ENCODE measurements at regions not wholly inside any gene's neighbourhood (a gene's known extent, or its start where the extent isn't known, plus 50 kb on each side); places are given as distances from the start of the nearest gene placed in this dataset.

DNA sequence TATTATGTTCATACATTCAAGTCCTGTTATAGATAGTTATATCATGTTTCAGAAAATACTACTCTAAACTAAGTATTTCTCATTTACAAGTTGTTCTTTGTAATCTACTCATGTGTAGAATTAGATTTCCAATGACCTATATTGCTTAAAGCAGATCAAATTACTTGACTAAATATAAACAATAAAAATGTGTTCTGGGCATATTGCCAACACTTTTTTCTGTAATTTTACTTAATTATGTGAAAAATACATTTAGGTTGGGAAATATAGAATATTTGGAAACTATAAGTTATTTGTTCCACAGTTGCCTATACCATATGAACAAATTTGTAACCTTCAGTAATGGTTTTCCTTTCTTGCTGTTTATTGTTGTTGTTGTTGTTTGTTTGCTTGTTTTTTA, 275.2 kb upstream of the PCDH9 start:
- DNase-seq = no peak
- intact Hi-C loops (cut with DNase I) = no loop called here
- Histone ChIP-seq H3K36me3 (no peaks in the 10 kb centered on the region), H3K4me1 (no peaks in the 10 kb centered on the region), H3K4me3 (replicated peaks in 1 of 3) (no peak overlapping the region), H3K27me3 (no peaks in the 10 kb centered on the region), H3K9me3 (no peaks in the 10 kb centered on the region), H3K27ac (no peak overlapping the region)
- no peak for TF ChIP-seq POLR2A (IDR thresholded peaks at IDR 0.05)
- TF ChIP-seq, protein P1, sequence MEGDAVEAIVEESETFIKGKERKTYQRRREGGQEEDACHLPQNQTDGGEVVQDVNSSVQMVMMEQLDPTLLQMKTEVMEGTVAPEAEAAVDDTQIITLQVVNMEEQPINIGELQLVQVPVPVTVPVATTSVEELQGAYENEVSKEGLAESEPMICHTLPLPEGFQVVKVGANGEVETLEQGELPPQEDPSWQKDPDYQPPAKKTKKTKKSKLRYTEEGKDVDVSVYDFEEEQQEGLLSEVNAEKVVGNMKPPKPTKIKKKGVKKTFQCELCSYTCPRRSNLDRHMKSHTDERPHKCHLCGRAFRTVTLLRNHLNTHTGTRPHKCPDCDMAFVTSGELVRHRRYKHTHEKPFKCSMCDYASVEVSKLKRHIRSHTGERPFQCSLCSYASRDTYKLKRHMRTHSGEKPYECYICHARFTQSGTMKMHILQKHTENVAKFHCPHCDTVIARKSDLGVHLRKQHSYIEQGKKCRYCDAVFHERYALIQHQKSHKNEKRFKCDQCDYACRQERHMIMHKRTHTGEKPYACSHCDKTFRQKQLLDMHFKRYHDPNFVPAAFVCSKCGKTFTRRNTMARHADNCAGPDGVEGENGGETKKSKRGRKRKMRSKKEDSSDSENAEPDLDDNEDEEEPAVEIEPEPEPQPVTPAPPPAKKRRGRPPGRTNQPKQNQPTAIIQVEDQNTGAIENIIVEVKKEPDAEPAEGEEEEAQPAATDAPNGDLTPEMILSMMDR (IDR thresholded peaks at IDR 0.05) = no peak

DNA sequence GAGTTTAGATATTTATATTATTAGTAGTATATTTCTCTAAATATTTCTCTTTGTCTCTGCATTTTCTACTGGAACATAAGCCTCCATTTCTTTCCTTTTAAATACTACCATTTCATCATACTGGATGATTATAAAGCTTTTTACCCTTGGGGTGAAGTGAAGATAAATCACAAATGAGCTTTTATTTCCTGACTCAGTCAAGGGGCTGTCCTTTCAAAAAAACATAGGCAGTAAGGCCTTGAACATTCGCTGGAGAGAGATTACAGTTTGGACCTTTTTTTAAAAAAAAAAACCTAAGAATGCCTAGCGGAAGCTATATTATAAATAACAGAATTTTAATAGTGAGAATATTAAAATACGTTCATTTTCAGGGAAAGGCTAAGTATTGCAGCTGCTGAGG, 268.8 kb upstream of the PCDH9 start:
- intact Hi-C loops (cut with DNase I) = no loop called here
- WGBS, 2 donors = 87 to 89% methylated on average over 3 of the region's 3 CpGs
- Histone ChIP-seq H3K27ac (no peak overlapping the region), H3K4me3 (replicated peaks in 1 of 3) (no peak overlapping the region), H3K36me3 (no peaks in the 10 kb centered on the region), H3K27me3 (no peaks in the 10 kb centered on the region), H3K9me3 (no peaks in the 10 kb centered on the region), H3K4me1 (no peaks in the 10 kb centered on the region)
- TF ChIP-seq, protein P1 (IDR thresholded peaks at IDR 0.05) = no peak
- no peak for TF ChIP-seq POLR2A (IDR thresholded peaks at IDR 0.05)
- DNase-seq = no peak

DNA sequence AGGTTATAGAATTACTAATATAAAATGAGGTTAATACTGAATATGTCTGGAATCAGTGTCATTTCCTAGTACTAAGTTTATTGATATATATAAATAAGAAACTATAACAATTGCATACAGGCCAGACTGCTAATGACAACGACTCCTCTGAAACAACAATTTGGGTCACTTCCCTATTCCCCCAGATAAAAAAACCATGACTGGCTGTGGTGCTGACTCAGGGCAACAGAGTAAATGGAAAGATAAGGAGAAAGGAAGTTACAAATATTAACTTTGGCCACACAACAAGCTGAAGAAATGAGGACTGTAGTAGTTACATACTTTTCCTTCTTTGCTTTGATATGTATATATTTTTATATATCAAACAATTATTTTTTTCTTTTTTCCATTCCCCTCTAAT, 263.7 kb upstream of the PCDH9 start:
- Histone ChIP-seq H3K4me1 (no peaks in the 10 kb centered on the region), H3K9me3 (no peaks in the 10 kb centered on the region), H3K27me3 (no peaks in the 10 kb centered on the region), H3K4me3 (replicated peaks in 1 of 3) (no peak overlapping the region), H3K36me3 (no peaks in the 10 kb centered on the region), H3K27ac (no peak overlapping the region)
- TF ChIP-seq POLR2A (IDR thresholded peaks at IDR 0.05) = no peak
- TF ChIP-seq, protein P1 (IDR thresholded peaks at IDR 0.05) = no peak
- intact Hi-C loops (cut with DNase I) = no loop called here
- WGBS, 2 donors = 31 to 66% methylated on average over 1 of the region's 1 CpG
- no peak for DNase-seq

DNA sequence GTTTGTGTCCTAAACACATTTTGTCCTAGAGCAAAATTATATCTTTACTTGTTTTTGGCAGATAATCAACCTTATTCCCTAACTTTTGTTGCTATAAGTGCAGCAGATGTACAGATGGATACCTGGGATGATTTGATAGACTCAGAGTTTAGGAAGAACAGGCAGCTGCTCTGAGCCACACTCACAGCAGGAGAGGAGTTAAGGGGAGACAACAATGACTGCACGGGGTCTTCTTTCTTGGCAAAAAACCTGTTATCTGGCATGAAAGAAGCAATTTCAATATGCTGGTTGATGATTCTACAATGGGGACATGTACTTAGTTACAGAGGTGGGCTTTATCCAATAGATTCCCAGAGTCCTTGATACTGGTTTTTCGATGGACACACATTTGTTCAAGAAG, 258.9 kb upstream of the PCDH9 start:
- intact Hi-C loops (cut with DNase I) = no loop called here
- no peak for DNase-seq
- Histone ChIP-seq H3K27me3 (no peaks in the 10 kb centered on the region), H3K4me1 (no peaks in the 10 kb centered on the region), H3K4me3 (replicated peaks in 1 of 3) (no peak overlapping the region), H3K9me3 (no peaks in the 10 kb centered on the region), H3K36me3 (no peaks in the 10 kb centered on the region), H3K27ac (no peak overlapping the region)
- 66 to 69% methylated on average over 2 of the region's 2 CpGs for WGBS, 2 donors
- TF ChIP-seq, protein P1 (IDR thresholded peaks at IDR 0.05) = no peak
- no peak for TF ChIP-seq POLR2A (IDR thresholded peaks at IDR 0.05)

DNA sequence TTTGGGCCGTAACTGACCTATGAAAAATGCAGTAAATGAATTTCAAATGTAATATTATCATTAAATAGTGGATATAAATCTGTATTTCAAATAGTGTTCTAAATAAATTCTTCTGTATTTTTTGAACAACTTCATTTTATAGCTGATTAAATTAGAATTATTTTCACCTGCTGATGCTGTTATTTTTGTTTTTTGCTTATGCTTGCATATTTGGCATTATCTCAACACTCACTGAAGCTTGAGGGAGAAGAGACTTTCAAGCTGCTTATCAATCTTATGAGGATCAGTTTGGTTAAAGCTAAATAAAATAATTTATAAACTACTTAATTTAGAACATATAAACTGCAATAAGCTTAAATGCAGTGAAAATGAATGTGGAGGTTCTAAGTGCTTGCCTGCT, 251.3 kb upstream of the PCDH9 start:
- intact Hi-C loops (cut with DNase I) = no loop called here
- no peaks in the 10 kb centered on the region for H3K9me3 ChIP-seq
- no peak for DNase-seq
- WGBS, 2 donors = 91 to 96% methylated on average over 1 of the region's 1 CpG
- no peaks in the 10 kb centered on the region for H3K4me1 ChIP-seq
- H3K4me3 ChIP-seq (replicated peaks in 1 of 3) = no peak overlapping the region
- H3K27ac ChIP-seq = no peak overlapping the region
- no peaks in the 10 kb centered on the region for H3K27me3 ChIP-seq
- no peak for TF ChIP-seq POLR2A (IDR thresholded peaks at IDR 0.05)
- TF ChIP-seq, protein P1 (IDR thresholded peaks at IDR 0.05) = no peak
- no peaks in the 10 kb centered on the region for H3K36me3 ChIP-seq
